ENCODE measurements at regions not wholly inside any gene's neighbourhood (a gene's known extent, or its start where the extent isn't known, plus 50 kb on each side); places are given as distances from the start of the nearest gene placed in this dataset.

DNA sequence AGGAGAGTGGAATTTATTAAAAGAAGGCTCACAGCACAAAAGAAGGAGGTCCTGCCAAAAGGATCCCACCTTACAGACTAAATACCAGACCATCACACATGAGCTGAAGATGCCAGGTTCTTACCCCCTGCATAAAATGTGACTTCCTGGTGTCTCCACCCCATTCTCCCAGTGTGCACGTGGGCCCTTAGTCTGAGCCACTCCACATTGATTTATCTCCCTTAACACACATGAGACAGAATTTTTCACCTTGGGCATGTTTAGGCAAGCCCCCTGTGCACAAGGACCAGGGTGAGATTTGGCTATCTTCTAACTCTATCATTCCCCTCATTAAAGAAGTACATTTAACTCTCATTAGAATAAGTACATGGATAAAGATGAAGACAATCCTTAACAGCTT lies 916.7 kb downstream of the PLOD2 start:
- TF ChIP-seq, protein P1, sequence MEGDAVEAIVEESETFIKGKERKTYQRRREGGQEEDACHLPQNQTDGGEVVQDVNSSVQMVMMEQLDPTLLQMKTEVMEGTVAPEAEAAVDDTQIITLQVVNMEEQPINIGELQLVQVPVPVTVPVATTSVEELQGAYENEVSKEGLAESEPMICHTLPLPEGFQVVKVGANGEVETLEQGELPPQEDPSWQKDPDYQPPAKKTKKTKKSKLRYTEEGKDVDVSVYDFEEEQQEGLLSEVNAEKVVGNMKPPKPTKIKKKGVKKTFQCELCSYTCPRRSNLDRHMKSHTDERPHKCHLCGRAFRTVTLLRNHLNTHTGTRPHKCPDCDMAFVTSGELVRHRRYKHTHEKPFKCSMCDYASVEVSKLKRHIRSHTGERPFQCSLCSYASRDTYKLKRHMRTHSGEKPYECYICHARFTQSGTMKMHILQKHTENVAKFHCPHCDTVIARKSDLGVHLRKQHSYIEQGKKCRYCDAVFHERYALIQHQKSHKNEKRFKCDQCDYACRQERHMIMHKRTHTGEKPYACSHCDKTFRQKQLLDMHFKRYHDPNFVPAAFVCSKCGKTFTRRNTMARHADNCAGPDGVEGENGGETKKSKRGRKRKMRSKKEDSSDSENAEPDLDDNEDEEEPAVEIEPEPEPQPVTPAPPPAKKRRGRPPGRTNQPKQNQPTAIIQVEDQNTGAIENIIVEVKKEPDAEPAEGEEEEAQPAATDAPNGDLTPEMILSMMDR (IDR thresholded peaks at IDR 0.05), result no peak
- TF ChIP-seq POLR2A (IDR thresholded peaks at IDR 0.05) (no peak), POLR2AphosphoS5 (IDR thresholded peaks at IDR 0.05; ENCODE audit: insufficient read depth in 1 of 2, low read depth in 1 of 2) (no peak)
